B cell (primary cell): ENCODE measurements at regions not wholly inside any gene's neighbourhood (a gene's known extent, or its start where the extent isn't known, plus 50 kb on each side); places are given as distances from the start of the nearest gene placed in this dataset.

Experiments used
- CTCF ChIP-seq: fragments of 200-600 bp; IDR thresholded peaks from one replicate; pipeline ENCODE4 v1.8.0; 2022; ENCODE audit warnings: antibody characterized with exemption, mild to moderate bottlenecking
- EZH2 ChIP-seq: IDR thresholded peaks from 2 replicates; pipeline ENCODE4 v1.6.1; 2012; ENCODE audit warnings: borderline replicate concordance, low read depth, mild to moderate bottlenecking, moderate library complexity, low read length; ENCODE audit not compliant: insufficient read depth, poor library complexity, severe bottlenecking

- TF ChIP-seq CTCF: no peak
- TF ChIP-seq EZH2: no peak
These were observed 344.9 kb downstream of the ENC1 start for GRCh38 chr5:74295676-74296075.
